ENCODE measurements at regions not wholly inside any gene's neighbourhood (a gene's known extent, or its start where the extent isn't known, plus 50 kb on each side); places are given as distances from the start of the nearest gene placed in this dataset.

DNA sequence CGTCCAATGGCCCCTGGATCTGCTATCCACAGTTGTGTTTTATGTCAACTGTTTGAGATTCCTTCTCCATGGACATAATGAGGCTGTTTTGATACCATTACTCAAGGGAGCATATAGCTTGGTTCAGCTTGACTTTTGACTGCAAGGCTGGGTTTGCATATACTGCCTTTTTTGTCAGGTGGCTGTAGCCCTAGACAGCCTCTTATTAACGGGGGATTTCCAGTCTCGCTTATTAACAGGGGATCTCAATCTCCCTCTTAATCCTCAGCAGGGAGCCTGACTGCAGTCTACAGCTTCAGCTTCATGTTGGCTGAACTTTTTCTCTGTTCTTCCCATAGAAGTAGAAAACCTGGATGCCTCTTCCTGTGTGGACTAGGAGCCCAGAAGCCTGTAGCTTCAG is 73.7 kb upstream of the TNC start:
- DNase-seq (ENCODE audit: low read depth): no peak
- no peak overlapping the region for H3K4me3 ChIP-seq (ENCODE audit: control insufficient read depth, low read depth, low read length)
- no peak for TF ChIP-seq CTCF (IDR thresholded peaks at IDR 0.05; ENCODE audit: control insufficient read depth, insufficient read depth, low read depth, low read length, missing control alignments)

DNA sequence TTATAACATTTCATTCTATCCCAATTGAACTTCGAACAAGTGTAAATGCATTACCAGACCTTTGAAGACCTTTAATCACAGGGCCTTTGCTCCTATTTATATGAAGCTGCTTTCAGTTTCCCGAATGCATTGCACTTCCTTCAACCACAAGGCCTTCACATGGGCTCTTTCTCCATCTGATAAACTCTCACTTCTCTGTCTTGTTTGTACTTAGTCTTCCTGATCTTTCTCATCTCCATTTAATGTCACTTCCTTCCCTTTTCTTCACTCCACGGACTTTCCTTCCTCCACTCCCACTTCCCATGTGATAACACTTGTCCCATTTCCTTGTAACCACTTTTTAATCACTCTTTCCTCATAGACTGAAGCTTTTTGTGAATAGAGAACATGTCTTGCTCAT is 74.3 kb upstream of the TNC start:
- TF ChIP-seq CTCF (IDR thresholded peaks at IDR 0.05; ENCODE audit: control insufficient read depth, insufficient read depth, low read depth, low read length, missing control alignments): no peak
- no peak for DNase-seq (ENCODE audit: low read depth)
- H3K4me3 ChIP-seq (ENCODE audit: control insufficient read depth, low read depth, low read length): no peak overlapping the region

DNA sequence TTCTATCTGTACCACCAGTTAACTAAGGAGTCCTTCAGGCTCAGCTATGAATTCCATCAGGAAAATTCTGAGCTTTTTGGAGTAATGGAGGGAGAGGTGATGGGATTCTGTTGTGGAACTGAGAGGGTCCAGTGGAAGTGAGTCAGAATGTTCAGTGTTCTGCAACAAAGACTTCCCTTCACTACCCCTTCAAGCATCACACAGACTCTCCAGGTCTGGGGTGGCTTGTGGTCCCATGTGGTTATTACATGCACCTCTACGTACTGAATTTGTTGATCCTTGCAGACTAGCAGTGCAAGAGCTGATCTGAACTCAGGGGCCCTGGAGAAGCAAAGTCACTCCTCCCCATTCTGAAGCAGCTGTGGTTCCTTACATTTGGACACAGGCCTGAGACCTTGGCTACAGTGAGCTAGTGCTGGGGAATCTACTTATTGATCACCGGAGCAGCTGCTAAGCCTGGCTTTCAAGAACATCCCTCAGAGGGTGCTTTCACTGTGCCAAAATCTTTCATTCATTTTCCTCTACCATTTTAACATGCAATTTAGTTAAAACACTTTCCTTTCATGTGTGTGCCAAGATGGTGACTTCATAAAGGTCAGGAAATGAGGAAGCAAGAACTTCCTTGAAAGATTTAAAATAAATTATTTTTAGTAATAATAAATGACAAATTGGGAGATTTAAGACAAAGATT is 75.0 kb upstream of the TNC start:
- no peak for DNase-seq (ENCODE audit: low read depth)
- TF ChIP-seq CTCF (IDR thresholded peaks at IDR 0.05; ENCODE audit: control insufficient read depth, insufficient read depth, low read depth, low read length, missing control alignments): no peak
- no peak overlapping the region for H3K4me3 ChIP-seq (ENCODE audit: control insufficient read depth, low read depth, low read length)

- TF ChIP-seq CTCF (IDR thresholded peaks at IDR 0.05; ENCODE audit: control insufficient read depth, insufficient read depth, low read depth, low read length, missing control alignments): no peak
- DNase-seq (ENCODE audit: low read depth): no peak
Observed at GRCh38 chr9:115193777-115194176, 75.8 kb upstream of the TNC start.

DNA sequence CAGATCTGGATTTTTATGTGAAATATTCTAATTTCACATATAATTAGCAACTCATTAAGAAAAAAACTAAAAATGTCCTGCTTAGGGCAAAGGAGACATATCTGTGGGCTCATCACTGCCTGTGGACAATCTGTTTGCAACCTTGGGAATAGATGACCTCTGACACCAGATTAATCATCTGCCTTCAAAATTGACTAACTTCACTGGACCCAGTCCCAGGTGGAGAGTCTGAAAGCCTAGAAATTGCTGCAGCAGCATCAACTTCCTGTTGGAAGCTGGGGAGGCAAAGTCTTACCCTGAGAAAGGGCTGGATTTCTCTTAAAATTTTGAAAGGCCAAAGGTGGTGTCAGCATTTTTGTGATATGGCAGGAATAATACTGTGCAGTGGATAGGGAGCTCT is 76.3 kb upstream of the TNC start:
- DNase-seq (ENCODE audit: low read depth): no peak
- TF ChIP-seq CTCF (IDR thresholded peaks at IDR 0.05; ENCODE audit: control insufficient read depth, insufficient read depth, low read depth, low read length, missing control alignments): no peak
- H3K4me3 ChIP-seq (ENCODE audit: control insufficient read depth, low read depth, low read length): no peak overlapping the region

More at GRCh38 chr9:115193777-115194176, 75.8 kb upstream of the TNC start:
- no peak overlapping the region for H3K4me3 ChIP-seq (ENCODE audit: control insufficient read depth, low read depth, low read length)

GRCh38 chr9:115195912-115196311 is 78.0 kb upstream of the TNC start:
- no peak overlapping the region for H3K4me3 ChIP-seq (ENCODE audit: control insufficient read depth, low read depth, low read length)
- no peak for TF ChIP-seq CTCF (IDR thresholded peaks at IDR 0.05; ENCODE audit: control insufficient read depth, insufficient read depth, low read depth, low read length, missing control alignments)
- no peak for DNase-seq (ENCODE audit: low read depth)

Data from AG09309 (cell line).